DOHH2 (cell line): ENCODE measurements at regions not wholly inside any gene's neighbourhood (a gene's known extent, or its start where the extent isn't known, plus 50 kb on each side); places are given as distances from the start of the nearest gene placed in this dataset.

Experiments used
- H3F3A ChIP-seq: fragments of 200-600 bp; sonication (generic), shearing (Covaris generic); 2 replicates; pipeline ENCODE4 v1.6.0; 2016; ENCODE audit warnings: antibody characterized with exemption, mild to moderate bottlenecking; ENCODE audit not compliant: control insufficient read depth, insufficient read depth
- H3K27ac ChIP-seq: fragments of 200-600 bp; sonication (generic); 2 replicates; pipeline ENCODE4 v1.5.1; 2014; ENCODE audit warnings: low read depth, mild to moderate bottlenecking, low read length, moderate library complexity
- H3K27me3 ChIP-seq: fragments of 200-600 bp; sonication (generic); 2 replicates; pipeline ENCODE4 v1.6.1; 2014; ENCODE audit warnings: mild to moderate bottlenecking, low read length, mixed read lengths; ENCODE audit not compliant: control insufficient read depth
- H3K36me3 ChIP-seq: fragments of 200-600 bp; sonication (generic); 2 replicates; pipeline ENCODE4 v1.6.1; 2014; ENCODE audit warnings: mild to moderate bottlenecking, low read length, moderate library complexity, mixed read lengths; ENCODE audit not compliant: control insufficient read depth
- H3K4me1 ChIP-seq: fragments of 200-600 bp; sonication (generic); 2 replicates; pipeline ENCODE4 v1.6.1; 2014; ENCODE audit warnings: mild to moderate bottlenecking, low read length, mixed read lengths; ENCODE audit not compliant: control insufficient read depth
- H3K4me2 ChIP-seq: fragments of 200-600 bp; sonication (generic); 2 replicates; pipeline ENCODE4 v1.6.0; 2014; ENCODE audit warnings: mild to moderate bottlenecking, low read length, moderate library complexity
- H3K4me3 ChIP-seq: fragments of 200-600 bp; sonication (generic); 2 replicates; pipeline ENCODE4 v1.5.1; 2014; ENCODE audit warnings: mild to moderate bottlenecking, low read length, mixed read lengths
- H3K79me2 ChIP-seq: fragments of 200-600 bp; sonication (generic); 2 replicates; pipeline ENCODE4 v1.6.1; 2014; ENCODE audit warnings: mild to moderate bottlenecking, low read length, mixed read lengths; ENCODE audit not compliant: control insufficient read depth
- H3K9me2 ChIP-seq: fragments of 200-600 bp; sonication (generic); replicated peaks from 2 replicates; pipeline ENCODE4 v1.6.1; 2014; ENCODE audit warnings: mild to moderate bottlenecking, low read length, mixed read lengths; ENCODE audit not compliant: control insufficient read depth
- H3K9me3 ChIP-seq: fragments of 200-600 bp; sonication (generic); 2 replicates; pipeline ENCODE4 v1.6.1; 2014; ENCODE audit warnings: antibody characterized with exemption, low read length, mixed read lengths; ENCODE audit not compliant: control insufficient read depth, insufficient read depth
- H4K20me1 ChIP-seq: fragments of 200-600 bp; sonication (generic); 2 replicates; pipeline ENCODE4 v1.6.0; 2014; ENCODE audit warnings: low read depth, mild to moderate bottlenecking, antibody characterized with exemption, low read length, moderate library complexity; ENCODE audit not compliant: control insufficient read depth, insufficient read depth
- EZH2phosphoT487 ChIP-seq: fragments of 200-600 bp; sonication (generic); IDR thresholded peaks from 2 replicates; pipeline ENCODE4 v1.6.1; 2017; ENCODE audit warnings: borderline replicate concordance, mild to moderate bottlenecking, antibody characterized with exemption, low read length, moderate library complexity, mixed read lengths
- TF ChIP-seq, protein P1 (sequence below): fragments of 200-600 bp; sonication (generic); IDR thresholded peaks from one replicate; pipeline ENCODE4 v1.5.1; 2014; ENCODE audit warnings: antibody characterized with exemption, mild to moderate bottlenecking, low read depth, low read length; ENCODE audit not compliant: poor library complexity, severe bottlenecking

DNA sequence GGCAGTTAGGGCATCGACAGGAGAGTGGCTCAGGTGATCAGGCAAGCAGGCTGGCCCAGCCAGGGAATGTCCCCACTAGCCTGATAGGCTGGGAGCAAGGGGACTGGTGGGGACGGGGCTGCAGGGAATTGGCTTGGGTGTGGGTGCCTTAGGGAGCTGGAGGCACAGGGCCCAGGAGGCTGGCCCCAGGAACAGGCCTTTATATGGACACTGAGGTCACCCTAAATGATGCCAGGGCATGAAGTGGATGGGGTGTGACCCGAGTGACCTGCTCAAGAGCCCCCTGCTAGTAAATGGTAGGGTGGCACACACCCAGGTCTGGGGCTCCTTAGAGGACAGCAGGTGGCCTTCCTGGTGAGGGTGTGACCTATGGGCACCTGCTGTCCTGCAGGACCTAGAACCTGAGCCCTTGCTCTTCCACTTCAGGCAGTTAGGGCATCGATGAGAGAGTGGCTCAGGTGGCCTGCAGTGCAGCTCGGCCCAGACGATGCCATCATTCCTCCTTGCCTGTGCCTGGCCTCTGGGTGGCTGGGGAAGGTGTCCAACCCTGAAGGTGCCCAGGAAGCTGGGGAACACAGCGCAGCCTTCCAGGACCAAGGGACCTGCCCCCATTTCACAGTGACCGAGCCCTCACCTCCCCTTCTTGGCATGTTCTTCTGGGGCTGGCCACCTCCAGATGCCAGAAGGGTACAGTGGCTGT lies 51.7 kb upstream of the LEP start:
- Histone ChIP-seq H3F3A (peaks cover 6% of the 10 kb centered on the region; the same call in 1 of the 2 replicates), H4K20me1 (no peaks in the 10 kb centered on the region), H3K4me2 (no peak overlapping the region), H3K79me2 (no peaks in the 10 kb centered on the region), H3K9me2 (no peaks in the 10 kb centered on the region), H3K27ac (no peak overlapping the region), H3K9me3 (peaks cover 11% of the 10 kb centered on the region), H3K36me3 (no peaks in the 10 kb centered on the region), H3K4me1 (peaks cover 11% of the 10 kb centered on the region), H3K4me3 (no peak overlapping the region), H3K27me3 (no peaks in the 10 kb centered on the region)
- TF ChIP-seq, protein P1, sequence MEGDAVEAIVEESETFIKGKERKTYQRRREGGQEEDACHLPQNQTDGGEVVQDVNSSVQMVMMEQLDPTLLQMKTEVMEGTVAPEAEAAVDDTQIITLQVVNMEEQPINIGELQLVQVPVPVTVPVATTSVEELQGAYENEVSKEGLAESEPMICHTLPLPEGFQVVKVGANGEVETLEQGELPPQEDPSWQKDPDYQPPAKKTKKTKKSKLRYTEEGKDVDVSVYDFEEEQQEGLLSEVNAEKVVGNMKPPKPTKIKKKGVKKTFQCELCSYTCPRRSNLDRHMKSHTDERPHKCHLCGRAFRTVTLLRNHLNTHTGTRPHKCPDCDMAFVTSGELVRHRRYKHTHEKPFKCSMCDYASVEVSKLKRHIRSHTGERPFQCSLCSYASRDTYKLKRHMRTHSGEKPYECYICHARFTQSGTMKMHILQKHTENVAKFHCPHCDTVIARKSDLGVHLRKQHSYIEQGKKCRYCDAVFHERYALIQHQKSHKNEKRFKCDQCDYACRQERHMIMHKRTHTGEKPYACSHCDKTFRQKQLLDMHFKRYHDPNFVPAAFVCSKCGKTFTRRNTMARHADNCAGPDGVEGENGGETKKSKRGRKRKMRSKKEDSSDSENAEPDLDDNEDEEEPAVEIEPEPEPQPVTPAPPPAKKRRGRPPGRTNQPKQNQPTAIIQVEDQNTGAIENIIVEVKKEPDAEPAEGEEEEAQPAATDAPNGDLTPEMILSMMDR = no peak
- TF ChIP-seq EZH2phosphoT487 = no peak

DNA sequence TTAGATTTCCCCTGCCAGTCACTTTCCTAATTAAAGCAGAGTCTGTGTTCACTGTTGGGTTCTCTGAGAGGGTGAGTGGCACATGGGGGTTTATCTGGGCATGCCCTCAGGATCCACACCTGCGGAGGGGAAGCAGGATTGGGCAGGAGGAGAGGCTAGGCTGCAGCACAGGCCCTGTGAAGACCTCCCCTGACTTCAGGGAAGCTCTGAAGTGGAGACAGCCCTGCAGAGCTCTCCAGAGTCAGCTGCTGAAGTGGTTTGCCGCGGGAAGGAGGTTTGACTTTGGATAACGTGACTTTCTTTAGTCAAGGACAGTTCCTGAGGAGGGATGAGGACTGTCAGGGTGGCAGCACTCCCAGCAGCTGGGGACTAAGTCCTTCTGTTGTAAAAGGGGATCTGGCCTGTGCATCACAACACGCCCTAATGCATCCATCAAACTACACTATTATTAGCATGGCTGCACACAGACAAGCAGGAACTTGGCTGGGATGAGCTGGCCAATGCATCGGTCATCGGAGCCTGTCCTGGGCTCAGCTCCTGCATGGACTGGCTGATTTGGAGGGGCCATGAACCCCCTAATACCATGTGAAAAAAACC lies 50.9 kb upstream of the LEP start:
- Histone ChIP-seq H3K79me2 (no peaks in the 10 kb centered on the region), H3F3A (peaks cover 6% of the 10 kb centered on the region; the same call in 1 of the 2 replicates), H3K4me2 (no peak overlapping the region), H3K9me2 (no peaks in the 10 kb centered on the region), H3K4me1 (peaks cover 3% of the 10 kb centered on the region), H3K9me3 (peaks cover 18% of the 10 kb centered on the region), H3K27ac (no peak overlapping the region), H3K4me3 (no peak overlapping the region), H3K27me3 (no peaks in the 10 kb centered on the region), H4K20me1 (no peaks in the 10 kb centered on the region), H3K36me3 (no peaks in the 10 kb centered on the region)
- TF ChIP-seq EZH2phosphoT487 = no peak
- TF ChIP-seq, protein P1 = no peak

DNA sequence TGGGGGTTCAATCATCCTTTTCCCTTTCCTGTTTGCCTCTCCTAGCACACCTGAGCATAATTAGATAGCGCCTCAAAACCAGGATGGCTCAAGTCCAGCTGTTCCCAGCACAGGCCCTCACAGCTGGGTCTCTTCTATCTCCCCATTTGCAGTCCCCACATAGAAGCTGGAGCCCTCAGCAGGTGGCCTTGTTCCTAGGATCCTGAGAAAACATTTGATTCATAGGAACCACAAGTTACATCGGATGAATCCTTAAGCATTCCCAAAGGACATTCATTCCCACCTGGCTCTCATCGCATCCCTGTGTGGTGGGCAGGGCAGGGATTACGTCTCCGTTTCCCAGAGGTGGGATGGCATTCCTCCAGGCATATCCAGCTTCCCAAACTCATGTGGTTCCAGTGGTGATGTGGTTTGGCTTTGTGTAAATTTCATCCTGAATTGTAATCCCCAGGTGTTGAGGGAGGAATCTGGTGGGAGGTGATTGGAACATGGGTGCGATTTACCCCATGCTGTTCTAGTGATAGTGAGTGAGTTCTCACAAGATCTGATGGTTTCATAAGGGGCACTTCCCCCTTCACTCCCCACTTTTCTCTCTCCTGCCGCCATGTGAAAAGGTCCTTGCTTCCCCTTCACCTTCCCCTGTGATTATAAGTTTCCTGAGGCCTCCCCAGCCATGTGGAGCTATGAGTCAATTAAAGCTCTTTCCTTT lies 49.8 kb upstream of the LEP start:
- H3K4me2 ChIP-seq = no peak overlapping the region
- H3K36me3 ChIP-seq = no peaks in the 10 kb centered on the region
- H3K4me1 ChIP-seq = no peaks in the 10 kb centered on the region
- TF ChIP-seq, protein P1 = no peak
- TF ChIP-seq EZH2phosphoT487 = no peak
- no peaks in the 10 kb centered on the region for H3K27me3 ChIP-seq
- H4K20me1 ChIP-seq = no peaks in the 10 kb centered on the region
- H3K9me2 ChIP-seq = no peaks in the 10 kb centered on the region
- H3K79me2 ChIP-seq = no peaks in the 10 kb centered on the region
- H3K9me3 ChIP-seq = peaks cover 30% of the 10 kb centered on the region
- H3K4me3 ChIP-seq = no peak overlapping the region
- H3F3A ChIP-seq = peaks cover 6% of the 10 kb centered on the region; the same call in 1 of the 2 replicates
- H3K27ac ChIP-seq = no peak overlapping the region
